ENCODE measurements at regions not wholly inside any gene's neighbourhood (a gene's known extent, or its start where the extent isn't known, plus 50 kb on each side); places are given as distances from the start of the nearest gene placed in this dataset.

DNA sequence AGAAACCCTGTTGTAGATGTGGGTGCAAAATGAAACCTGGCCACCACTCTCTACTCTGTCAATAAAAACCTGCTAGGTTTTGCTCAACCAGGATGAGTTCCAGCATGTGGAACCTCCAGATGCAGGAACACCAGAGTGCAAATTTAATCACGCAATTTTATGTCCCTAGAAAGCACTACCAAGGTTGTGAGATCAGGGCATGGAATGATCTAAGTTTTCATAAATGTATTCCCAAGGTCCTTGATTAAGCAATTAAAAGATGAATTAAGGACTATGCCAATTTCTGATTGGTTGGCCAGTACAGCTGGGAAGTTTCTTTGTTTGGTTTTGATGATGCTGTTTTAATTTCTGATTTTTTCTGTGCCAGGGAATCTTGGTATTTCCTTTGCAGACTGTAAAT, 179.2 kb downstream of the KCNS3 start:
- Histone ChIP-seq H3K9ac (ENCODE audit: low read depth in 1 of 2, low read length in 2 of 2) (no peak overlapping the region), H3K27me3 (ENCODE audit: control insufficient read depth in 4 of 4, insufficient read depth in 4 of 4, low read length in 3 of 4) (peaks cover 0 to 2% (median 0%) of the 10 kb centered on the region in 4 donors), H3K9me3 (ENCODE audit: control insufficient read depth in 4 of 4, low read length in 3 of 4) (no peaks in the 10 kb centered on the region), H3K36me3 (ENCODE audit: control insufficient read depth in 4 of 4, insufficient read depth in 3 of 4, low read depth in 1 of 4, low read length in 3 of 4) (no peaks in the 10 kb centered on the region), H3K4me1 (ENCODE audit: control insufficient read depth in 4 of 4, insufficient read depth in 4 of 4, low read length in 3 of 4) (no peaks in the 10 kb centered on the region), H3K4me3 (ENCODE audit: low read depth in 1 of 3, low read length in 3 of 3) (no peak overlapping the region), H3K27ac (ENCODE audit: low read depth in 1 of 2, low read length in 2 of 2) (no peak overlapping the region)
- no peak for DNase-seq (ENCODE audit: low spot score)
- no peak for TF ChIP-seq GABPA (IDR thresholded peaks at IDR 0.05 in 1 of 2, conservative IDR thresholded peaks at IDR 0.05 in 1 of 2)
- WGBS: 86% methylated on average over 1 of the region's 1 CpG

DNA sequence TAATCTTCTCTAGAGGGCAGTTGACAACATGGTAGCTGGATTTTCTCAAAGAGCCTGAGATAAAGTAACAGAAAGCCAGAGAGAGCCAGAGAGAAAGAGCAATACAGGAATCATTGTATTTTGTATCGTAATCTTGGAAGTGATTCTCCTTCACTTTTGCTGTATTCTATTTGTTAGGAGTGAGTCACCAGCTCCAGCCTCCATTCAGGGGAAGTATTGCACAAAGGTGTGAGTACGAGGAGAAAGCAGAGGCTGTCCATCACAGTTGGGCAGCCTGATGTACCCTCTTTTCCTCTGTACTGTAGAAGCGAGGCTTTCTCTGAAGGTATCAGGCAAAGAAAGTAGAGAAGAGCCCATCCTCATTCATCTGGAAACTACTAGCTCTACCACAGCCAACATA, 176.8 kb downstream of the KCNS3 start:
- no peak for DNase-seq (ENCODE audit: low spot score)
- no peaks in the 10 kb centered on the region for H3K36me3 ChIP-seq (ENCODE audit: control insufficient read depth in 4 of 4, insufficient read depth in 3 of 4, low read depth in 1 of 4, low read length in 3 of 4)
- H3K9ac ChIP-seq (ENCODE audit: low read depth in 1 of 2, low read length in 2 of 2): no peak overlapping the region
- H3K9me3 ChIP-seq (ENCODE audit: control insufficient read depth in 4 of 4, low read length in 3 of 4): no peaks in the 10 kb centered on the region
- TF ChIP-seq SP1 (IDR thresholded peaks at IDR 0.05) (no peak), FOXA1 (IDR thresholded peaks at IDR 0.05) (no peak), FOXA2 (IDR thresholded peaks at IDR 0.05) (no peak), HNF4G (IDR thresholded peaks at IDR 0.05) (no peak), YY1 (IDR thresholded peaks at IDR 0.05) (no peak)
- TF ChIP-seq, protein P1, sequence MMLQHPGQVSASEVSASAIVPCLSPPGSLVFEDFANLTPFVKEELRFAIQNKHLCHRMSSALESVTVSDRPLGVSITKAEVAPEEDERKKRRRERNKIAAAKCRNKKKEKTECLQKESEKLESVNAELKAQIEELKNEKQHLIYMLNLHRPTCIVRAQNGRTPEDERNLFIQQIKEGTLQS (IDR thresholded peaks at IDR 0.05): no peak
- H3K27ac ChIP-seq (ENCODE audit: low read depth in 1 of 2, low read length in 2 of 2): no peak overlapping the region
- no peaks in the 10 kb centered on the region for H3K27me3 ChIP-seq (ENCODE audit: control insufficient read depth in 4 of 4, insufficient read depth in 4 of 4, low read length in 3 of 4)
- no peaks in the 10 kb centered on the region for H3K4me1 ChIP-seq (ENCODE audit: control insufficient read depth in 4 of 4, insufficient read depth in 4 of 4, low read length in 3 of 4)
- no peak overlapping the region for H3K4me3 ChIP-seq (ENCODE audit: low read depth in 1 of 3, low read length in 3 of 3)
- WGBS: 80% methylated on average over 3 of the region's 3 CpGs

DNA sequence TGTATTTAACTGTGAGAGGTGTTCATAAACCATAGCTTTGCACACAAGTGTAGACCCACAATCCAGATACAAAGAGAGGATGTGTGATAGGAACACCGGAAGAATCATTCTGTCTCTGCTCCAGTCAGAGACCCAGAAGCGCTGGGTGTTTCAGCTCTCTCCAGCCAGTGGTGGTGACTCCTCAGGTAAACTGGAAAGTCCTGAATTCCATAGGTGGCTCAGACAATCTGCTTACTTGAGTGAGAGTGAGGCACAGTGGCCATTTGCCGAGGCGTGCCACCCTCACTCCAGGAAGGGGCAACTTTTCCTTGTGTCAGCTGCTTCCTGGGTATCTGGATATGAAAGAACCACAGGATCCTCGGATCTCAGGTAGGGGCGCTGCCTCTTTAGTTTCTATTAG, 171.5 kb downstream of the KCNS3 start:
- no peak for TF ChIP-seq EGR1 (IDR thresholded peaks at IDR 0.05; ENCODE audit: low read depth in 2 of 2)
- TF ChIP-seq, protein P2, sequence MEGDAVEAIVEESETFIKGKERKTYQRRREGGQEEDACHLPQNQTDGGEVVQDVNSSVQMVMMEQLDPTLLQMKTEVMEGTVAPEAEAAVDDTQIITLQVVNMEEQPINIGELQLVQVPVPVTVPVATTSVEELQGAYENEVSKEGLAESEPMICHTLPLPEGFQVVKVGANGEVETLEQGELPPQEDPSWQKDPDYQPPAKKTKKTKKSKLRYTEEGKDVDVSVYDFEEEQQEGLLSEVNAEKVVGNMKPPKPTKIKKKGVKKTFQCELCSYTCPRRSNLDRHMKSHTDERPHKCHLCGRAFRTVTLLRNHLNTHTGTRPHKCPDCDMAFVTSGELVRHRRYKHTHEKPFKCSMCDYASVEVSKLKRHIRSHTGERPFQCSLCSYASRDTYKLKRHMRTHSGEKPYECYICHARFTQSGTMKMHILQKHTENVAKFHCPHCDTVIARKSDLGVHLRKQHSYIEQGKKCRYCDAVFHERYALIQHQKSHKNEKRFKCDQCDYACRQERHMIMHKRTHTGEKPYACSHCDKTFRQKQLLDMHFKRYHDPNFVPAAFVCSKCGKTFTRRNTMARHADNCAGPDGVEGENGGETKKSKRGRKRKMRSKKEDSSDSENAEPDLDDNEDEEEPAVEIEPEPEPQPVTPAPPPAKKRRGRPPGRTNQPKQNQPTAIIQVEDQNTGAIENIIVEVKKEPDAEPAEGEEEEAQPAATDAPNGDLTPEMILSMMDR (IDR thresholded peaks at IDR 0.05; ENCODE audit: low read depth, low read length, missing input control): no peak
- TF ChIP-seq, protein P3, sequence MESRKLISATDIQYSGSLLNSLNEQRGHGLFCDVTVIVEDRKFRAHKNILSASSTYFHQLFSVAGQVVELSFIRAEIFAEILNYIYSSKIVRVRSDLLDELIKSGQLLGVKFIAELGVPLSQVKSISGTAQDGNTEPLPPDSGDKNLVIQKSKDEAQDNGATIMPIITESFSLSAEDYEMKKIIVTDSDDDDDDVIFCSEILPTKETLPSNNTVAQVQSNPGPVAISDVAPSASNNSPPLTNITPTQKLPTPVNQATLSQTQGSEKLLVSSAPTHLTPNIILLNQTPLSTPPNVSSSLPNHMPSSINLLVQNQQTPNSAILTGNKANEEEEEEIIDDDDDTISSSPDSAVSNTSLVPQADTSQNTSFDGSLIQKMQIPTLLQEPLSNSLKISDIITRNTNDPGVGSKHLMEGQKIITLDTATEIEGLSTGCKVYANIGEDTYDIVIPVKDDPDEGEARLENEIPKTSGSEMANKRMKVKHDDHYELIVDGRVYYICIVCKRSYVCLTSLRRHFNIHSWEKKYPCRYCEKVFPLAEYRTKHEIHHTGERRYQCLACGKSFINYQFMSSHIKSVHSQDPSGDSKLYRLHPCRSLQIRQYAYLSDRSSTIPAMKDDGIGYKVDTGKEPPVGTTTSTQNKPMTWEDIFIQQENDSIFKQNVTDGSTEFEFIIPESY (IDR thresholded peaks at IDR 0.05): no peak
- no peak for TF ChIP-seq YY1 (IDR thresholded peaks at IDR 0.05)
- TF ChIP-seq JUND (IDR thresholded peaks at IDR 0.05): no peak
- TF ChIP-seq SP1 (IDR thresholded peaks at IDR 0.05): no peak
- TF ChIP-seq HNF4A (conservative IDR thresholded peaks at IDR 0.05): no peak
- no peak for TF ChIP-seq TAF1 (conservative IDR thresholded peaks at IDR 0.05)
- no peak for TF ChIP-seq RAD21 (IDR thresholded peaks at IDR 0.05)
- TF ChIP-seq, protein P4, sequence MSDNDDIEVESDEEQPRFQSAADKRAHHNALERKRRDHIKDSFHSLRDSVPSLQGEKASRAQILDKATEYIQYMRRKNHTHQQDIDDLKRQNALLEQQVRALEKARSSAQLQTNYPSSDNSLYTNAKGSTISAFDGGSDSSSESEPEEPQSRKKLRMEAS (IDR thresholded peaks at IDR 0.05): no peak
- TF ChIP-seq HNF4G (IDR thresholded peaks at IDR 0.05): no peak
- TF ChIP-seq, protein P1 (IDR thresholded peaks at IDR 0.05): no peak
- no peak for TF ChIP-seq FOXA1 (IDR thresholded peaks at IDR 0.05)
- TF ChIP-seq FOXA2 (IDR thresholded peaks at IDR 0.05): no peak
- no peak for TF ChIP-seq NR2F2 (IDR thresholded peaks at IDR 0.05)
- H3K4me1 ChIP-seq (ENCODE audit: control insufficient read depth in 4 of 4, insufficient read depth in 4 of 4, low read length in 3 of 4): no peaks in the 10 kb centered on the region
- H3K27ac ChIP-seq (ENCODE audit: low read depth in 1 of 2, low read length in 2 of 2): no peak overlapping the region
- no peak for DNase-seq (ENCODE audit: low spot score)
- WGBS: 84% methylated on average over 6 of the region's 6 CpGs
- H3K9ac ChIP-seq (ENCODE audit: low read depth in 1 of 2, low read length in 2 of 2): no peak overlapping the region
- H3K9me3 ChIP-seq (ENCODE audit: control insufficient read depth in 4 of 4, low read length in 3 of 4): no peaks in the 10 kb centered on the region
- no peak overlapping the region for H3K4me3 ChIP-seq (ENCODE audit: low read depth in 1 of 3, low read length in 3 of 3)
- H3K36me3 ChIP-seq (ENCODE audit: control insufficient read depth in 4 of 4, insufficient read depth in 3 of 4, low read depth in 1 of 4, low read length in 3 of 4): no peaks in the 10 kb centered on the region
- no peaks in the 10 kb centered on the region for H3K27me3 ChIP-seq (ENCODE audit: control insufficient read depth in 4 of 4, insufficient read depth in 4 of 4, low read length in 3 of 4)

Data from liver (tissue), 8 donors.